HG03025 (cell line): ENCODE measurements at regions not wholly inside any gene's neighbourhood (a gene's known extent, or its start where the extent isn't known, plus 50 kb on each side); places are given as distances from the start of the nearest gene placed in this dataset.

Source experiments
- ATAC-seq: cut with Tn5 transposase; IDR thresholded peaks from one replicate; pipeline ENCODE4 v1.9.1; 2021; ENCODE audit warnings: mild to moderate bottlenecking, moderate library complexity; ENCODE audit not compliant: unreplicated experiment, low FRiP score

- ATAC-seq, result no peak
Observed at GRCh38 chr10:120406376-120406775, 50.7 kb upstream of the PLPP4 start.
